HG02943 (cell line): ENCODE measurements at regions not wholly inside any gene's neighbourhood (a gene's known extent, or its start where the extent isn't known, plus 50 kb on each side); places are given as distances from the start of the nearest gene placed in this dataset.
"Not testable (repeated sequence)": the region's sequence is repeated elsewhere in the genome, so short reads cannot be mapped to it uniquely, and the experiment has no call there.

ENCODE experiments used
- ATAC-seq: cut with Tn5 transposase; IDR thresholded peaks from one replicate; pipeline ENCODE4 v1.9.1; 2021; ENCODE audit warnings: mild to moderate bottlenecking, low read depth, moderate library complexity; ENCODE audit not compliant: unreplicated experiment

GRCh38 chr5:104019956-104020355 lies 457.4 kb upstream of the NUDT12 start:
- ATAC-seq: no peak

DNA sequence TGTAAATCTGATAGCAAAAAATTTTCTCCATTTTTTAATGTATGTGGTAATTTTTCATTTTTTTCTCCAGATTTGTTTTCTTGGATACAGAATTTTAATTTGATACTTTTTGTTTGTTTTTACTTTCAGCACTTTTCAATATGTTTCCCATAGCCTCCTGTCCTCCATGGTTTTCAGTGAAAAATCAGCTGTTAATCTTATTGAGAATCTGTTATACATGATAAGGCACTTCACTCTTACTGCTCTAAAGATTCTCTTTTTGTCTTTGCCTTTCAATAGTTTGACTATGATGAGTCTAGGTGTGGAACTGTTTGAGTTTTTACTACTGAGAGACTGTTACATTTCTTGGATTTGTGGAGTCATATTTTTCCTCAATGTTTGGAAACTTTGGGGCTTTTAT lies 455.7 kb upstream of the NUDT12 start:
- no peak for ATAC-seq

DNA sequence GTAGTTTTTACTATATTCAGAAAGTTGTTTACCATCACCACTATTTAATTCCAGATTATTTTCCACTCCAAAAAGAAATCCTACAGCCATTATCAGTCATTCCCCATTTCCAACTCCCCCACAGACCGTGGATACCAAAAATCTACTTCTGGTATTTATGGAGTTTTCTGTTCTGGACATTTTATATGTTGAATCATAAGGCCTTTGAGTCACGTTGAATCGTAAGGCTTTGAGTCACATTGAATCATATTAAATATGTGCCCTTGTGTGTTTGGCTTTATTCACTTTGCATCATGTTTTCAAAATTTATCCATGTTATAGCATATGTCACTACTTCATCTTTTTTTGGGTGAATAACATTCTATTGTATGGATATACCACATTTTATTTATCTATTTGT lies 454.1 kb upstream of the NUDT12 start:
- ATAC-seq: no peak

- ATAC-seq: no peak
Observed at GRCh38 chr5:104015765-104016164, 453.2 kb upstream of the NUDT12 start.

- not testable (repeated sequence) for ATAC-seq
Observed at GRCh38 chr5:104002783-104003182, 440.2 kb upstream of the NUDT12 start.

GRCh38 chr5:104001136-104001535 lies 438.5 kb upstream of the NUDT12 start:
- ATAC-seq: no peak

- ATAC-seq: no peak
Observed at GRCh38 chr5:103993031-103993430, 430.4 kb upstream of the NUDT12 start.

DNA sequence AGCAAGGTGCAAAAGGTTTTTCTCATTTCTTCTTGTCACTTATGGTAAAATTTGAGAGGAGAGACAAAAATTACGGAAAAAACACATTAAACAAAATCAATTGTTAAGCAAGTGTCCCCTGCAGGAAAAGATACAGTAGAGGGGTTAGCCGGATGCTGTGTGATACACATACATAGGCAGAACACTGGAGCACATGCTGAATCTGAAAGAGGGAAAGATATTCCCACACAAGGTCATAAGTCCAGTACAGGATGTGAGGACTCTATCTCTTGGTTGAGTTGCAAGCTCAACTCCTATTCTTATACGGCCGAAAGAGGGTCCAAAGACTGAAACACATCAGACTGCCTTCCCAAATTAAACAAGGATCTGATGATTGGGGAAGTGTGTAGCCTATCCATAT lies 427.5 kb upstream of the NUDT12 start:
- no peak for ATAC-seq

DNA sequence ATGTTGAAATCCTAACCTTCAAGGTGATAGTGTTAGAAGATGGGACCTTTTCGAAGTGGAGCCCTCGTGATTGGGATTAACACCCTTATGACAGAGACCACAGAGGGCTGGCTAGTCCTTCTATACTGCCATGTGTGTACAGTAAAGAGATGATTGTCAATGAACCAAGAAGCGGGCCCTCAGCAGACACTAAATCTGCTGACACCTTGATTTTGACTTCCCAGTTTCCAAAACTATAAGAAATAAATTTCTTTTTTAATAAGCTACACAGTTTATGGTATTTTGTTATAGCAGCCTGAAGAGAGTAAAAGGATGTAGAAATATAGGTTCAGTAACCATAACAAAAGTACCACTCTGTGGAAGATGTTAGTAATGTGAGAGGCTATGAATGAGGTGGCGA lies 419.0 kb upstream of the NUDT12 start:
- ATAC-seq: no peak

DNA sequence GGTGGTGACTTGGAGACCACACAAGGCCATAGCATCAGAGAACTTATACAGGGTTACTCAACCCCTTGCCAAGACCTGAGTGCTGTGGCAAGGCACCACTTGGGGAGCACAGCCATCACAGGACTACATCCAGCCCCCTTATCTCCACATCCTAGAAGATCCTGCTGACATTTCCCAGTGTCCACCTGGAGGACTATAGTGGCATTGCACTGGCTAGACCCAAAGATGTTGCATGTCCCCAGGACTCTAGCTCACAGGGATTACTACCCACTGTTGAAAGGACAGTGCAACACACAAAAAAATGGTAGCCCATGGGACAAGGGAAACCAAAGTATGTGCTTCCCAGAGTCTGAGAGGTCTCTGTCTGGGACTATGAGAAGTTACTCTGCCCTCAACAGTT lies 411.1 kb upstream of the NUDT12 start:
- ATAC-seq: no peak

DNA sequence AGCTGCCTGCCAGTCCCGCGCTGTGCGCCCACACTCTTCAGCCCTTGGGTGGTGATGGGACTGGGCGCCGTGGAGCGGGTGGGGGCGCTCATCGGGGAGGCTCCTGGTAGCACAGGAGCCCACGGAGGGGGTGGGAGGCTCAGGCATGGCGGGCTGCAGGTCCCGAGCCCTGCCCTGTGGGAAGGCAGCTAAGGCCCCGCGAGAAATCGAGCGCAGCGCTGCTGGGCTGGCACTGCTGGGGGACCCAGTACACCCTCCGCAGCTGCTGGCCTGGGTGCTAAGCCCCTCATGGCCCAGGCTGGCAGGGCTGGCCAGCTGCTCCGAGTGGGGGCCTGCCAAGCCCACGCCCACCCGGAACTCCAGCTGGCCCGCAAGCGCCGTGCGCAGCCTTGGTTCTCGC lies 403.7 kb upstream of the NUDT12 start:
- ATAC-seq: not testable (repeated sequence)

DNA sequence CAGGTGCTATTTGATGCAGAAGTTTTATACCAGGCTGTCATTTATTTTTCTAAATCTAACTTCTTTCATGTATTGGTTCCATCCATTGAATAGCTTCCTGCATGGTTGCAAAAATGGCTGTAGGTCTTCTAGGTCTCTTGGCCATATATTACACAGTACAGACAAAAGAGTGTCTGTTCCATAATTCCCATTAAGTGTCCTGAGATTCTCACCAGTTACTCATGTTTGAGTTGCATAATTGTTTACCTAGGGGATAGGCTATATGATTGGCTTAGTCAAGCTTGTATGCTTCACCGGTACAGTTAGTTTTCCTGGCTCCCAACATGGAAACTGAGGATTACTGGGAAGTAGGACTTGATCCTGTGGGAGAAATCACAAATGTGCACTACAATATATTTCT lies 399.4 kb upstream of the NUDT12 start:
- no peak for ATAC-seq

DNA sequence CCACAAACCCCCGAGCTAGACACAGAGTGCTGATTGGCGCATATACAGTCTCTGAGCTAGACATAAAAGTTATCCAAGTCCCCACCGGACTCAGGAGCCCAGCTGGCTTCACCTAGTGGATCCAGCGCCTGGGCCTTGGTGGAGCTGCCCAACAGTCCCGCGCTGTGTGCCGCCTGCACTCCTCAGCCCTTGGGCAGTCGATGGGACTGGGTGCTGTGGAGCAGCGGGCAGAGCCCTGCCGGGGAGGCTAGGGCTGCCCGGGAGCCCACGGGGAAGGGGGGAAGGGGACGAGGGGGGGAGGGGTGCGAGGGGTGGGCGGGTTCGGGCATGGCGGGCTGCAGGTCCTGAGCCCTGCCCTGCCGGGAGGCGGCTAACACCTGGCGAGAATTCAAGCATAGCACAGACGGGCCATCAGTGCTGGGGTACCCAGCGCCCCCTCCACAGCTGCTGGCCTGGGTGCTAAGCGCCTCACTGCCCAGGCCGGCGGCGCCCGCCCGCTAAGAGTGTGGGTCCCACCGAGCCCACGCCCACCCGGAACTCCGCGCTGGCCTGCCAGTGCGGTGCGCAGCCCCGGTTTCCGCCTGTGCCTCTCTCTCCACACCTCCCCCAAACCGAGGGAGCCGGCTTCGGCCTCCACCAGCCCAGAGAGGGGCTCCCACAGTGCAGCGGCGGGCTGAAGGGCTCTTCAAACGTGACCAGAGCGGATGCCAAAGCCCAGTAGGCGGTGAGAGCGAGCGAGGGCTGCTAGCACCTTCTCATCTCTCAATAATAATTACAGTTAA lies 391.2 kb upstream of the NUDT12 start:
- ATAC-seq: no peak

DNA sequence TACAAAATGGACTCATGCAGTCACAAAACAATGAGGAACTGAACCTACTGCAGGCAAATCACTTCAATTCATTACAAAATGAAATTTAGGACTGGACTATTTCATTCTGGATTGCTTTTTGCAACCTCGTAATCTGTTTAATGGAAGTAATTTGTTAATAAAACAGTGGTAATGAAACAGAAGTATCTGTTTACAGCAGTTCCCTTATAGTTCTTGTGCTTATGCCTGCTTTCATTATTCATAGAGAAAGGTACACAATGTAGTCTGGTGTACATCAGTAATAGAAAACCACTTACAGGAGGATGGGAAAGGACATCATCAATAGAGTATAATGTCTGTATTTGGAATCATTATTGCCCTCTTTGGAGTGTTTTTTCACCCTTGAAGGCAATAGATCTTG lies 389.2 kb upstream of the NUDT12 start:
- no peak for ATAC-seq

DNA sequence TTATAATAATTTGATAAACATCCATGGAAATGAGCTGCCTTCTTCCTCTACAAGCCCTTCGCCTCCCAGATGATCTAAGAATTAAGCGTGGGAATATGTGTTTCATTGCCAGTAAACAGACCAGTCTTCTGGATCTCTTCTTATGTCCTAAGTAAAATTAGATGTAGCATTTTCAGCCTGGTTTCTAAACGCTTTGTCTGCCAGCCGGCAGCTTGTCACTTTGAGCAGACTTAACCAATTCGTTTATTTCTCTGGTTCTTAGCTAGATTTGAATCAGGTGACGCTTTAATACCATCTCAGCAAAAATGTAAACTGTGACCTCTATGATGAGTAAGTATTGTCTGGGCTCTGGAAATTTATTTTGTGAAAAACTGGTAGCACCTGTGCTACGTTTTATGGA lies 380.6 kb upstream of the NUDT12 start:
- ATAC-seq: no peak

DNA sequence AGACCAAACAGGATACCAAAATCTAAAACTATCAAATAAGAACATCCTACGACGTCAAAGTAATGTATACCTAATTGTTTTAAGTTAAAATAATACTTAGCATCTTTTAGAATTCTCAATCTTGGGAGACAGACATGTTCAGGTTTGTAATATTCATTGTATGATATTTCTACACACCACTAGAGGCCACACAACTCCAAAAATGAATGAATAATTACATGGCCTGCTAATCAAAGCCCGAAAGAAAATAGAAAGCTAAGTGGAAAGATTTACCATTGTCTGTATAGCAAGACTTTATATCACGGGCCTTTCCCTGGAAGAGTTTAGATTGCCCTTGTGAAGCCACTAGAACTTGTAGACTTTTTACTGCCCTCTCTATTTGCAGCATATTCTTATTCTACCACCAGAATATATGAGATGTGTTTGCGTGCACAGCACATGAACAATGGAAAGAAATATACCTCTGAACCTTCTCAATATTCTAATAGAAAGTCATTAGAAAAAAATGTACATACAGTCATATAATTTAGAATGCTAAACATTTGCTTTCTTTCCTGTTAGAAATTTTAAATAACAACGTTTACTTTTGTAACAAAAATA lies 380.1 kb upstream of the NUDT12 start:
- no peak for ATAC-seq

GRCh38 chr5:103941596-103941995 lies 379.0 kb upstream of the NUDT12 start:
- no peak for ATAC-seq

- no peak for ATAC-seq
Observed at GRCh38 chr5:103938146-103938695, 375.6 kb upstream of the NUDT12 start.

GRCh38 chr5:103929338-103930013 lies 366.9 kb upstream of the NUDT12 start:
- ATAC-seq: no peak

GRCh38 chr5:103927739-103928138 lies 365.1 kb upstream of the NUDT12 start:
- ATAC-seq: no peak

GRCh38 chr5:103923616-103924168 lies 361.1 kb upstream of the NUDT12 start:
- no peak for ATAC-seq
